Endodermal cell (in vitro differentiated cells): ENCODE measurements at regions not wholly inside any gene's neighbourhood (a gene's known extent, or its start where the extent isn't known, plus 50 kb on each side); places are given as distances from the start of the nearest gene placed in this dataset.

Experiments
- DNase-seq: peaks from one replicate; pipeline ENCODE4 v3.0.0-alpha.2; 2017
- H3K27ac ChIP-seq: 2 replicates; pipeline ENCODE4 v1.5.1; 2013; ENCODE audit warnings: mild to moderate bottlenecking, low read depth, low read length, moderate library complexity
- H3K27me3 ChIP-seq: 2 replicates; pipeline ENCODE4 v1.6.1; 2013; ENCODE audit warnings: mild to moderate bottlenecking, low read length, moderate library complexity; ENCODE audit not compliant: insufficient read depth, control insufficient read depth, poor library complexity, severe bottlenecking
- H3K36me3 ChIP-seq: 2 replicates; pipeline ENCODE4 v1.7.0; 2013; ENCODE audit warnings: mild to moderate bottlenecking, low read length, moderate library complexity; ENCODE audit not compliant: control insufficient read depth, insufficient read depth
- H3K4me1 ChIP-seq: one replicate; pipeline ENCODE4 v1.7.0; 2013; ENCODE audit warnings: low read length; ENCODE audit not compliant: control insufficient read depth, insufficient read depth
- H3K4me3 ChIP-seq: 2 replicates; pipeline ENCODE4 v1.5.1; 2013; ENCODE audit warnings: mild to moderate bottlenecking, low read length, moderate library complexity
- H3K9ac ChIP-seq: 2 replicates; pipeline ENCODE4 v1.6.1; 2013; ENCODE audit warnings: mild to moderate bottlenecking, low read length, moderate library complexity; ENCODE audit not compliant: poor library complexity, severe bottlenecking; ENCODE audit errors: extremely low read depth
- H3K9me3 ChIP-seq: 2 replicates; pipeline ENCODE4 v1.6.1; 2013; ENCODE audit warnings: mild to moderate bottlenecking, low read length, moderate library complexity; ENCODE audit not compliant: control insufficient read depth
- H3K27ac Mint-ChIP-seq: 2 replicates; pipeline ENCODE4 v1.8.0; 2020; ENCODE audit warnings: mixed read lengths
- H3K27me3 Mint-ChIP-seq: 2 replicates; pipeline ENCODE4 v1.8.0; 2021; ENCODE audit warnings: mild to moderate bottlenecking, mixed read lengths; ENCODE audit not compliant: insufficient read depth
- H3K36me3 Mint-ChIP-seq: 2 replicates; pipeline ENCODE4 v1.8.0; 2020; ENCODE audit warnings: low read depth, mixed read lengths
- H3K4me1 Mint-ChIP-seq: 2 replicates; pipeline ENCODE4 v1.8.0; 2020; ENCODE audit warnings: mixed read lengths
- H3K4me3 Mint-ChIP-seq: 2 replicates; pipeline ENCODE4 v1.8.0; 2020; ENCODE audit warnings: mild to moderate bottlenecking, moderate library complexity, mixed read lengths
- H3K9me3 Mint-ChIP-seq: 2 replicates; pipeline ENCODE4 v1.8.0; 2020; ENCODE audit warnings: mild to moderate bottlenecking, mixed read lengths
- CTCF ChIP-seq: fragments of 200-600 bp; sonication (generic); conservative IDR thresholded peaks from 2 replicates; pipeline ENCODE4 v1.5.0; 2021; ENCODE audit warnings: antibody characterized with exemption, mild to moderate bottlenecking
- WGBS, 2 experiments: methylation state at CpG; one replicate each; pipeline versions ENCODE4 v1.1.5 to v1.1.7; 2013; ENCODE audit warnings: missing lambda C conversion rate in 2 of 2, mixed read lengths in 1 of 2; ENCODE audit not compliant: insufficient coverage in 1 of 2, insufficient read length in 1 of 2; 5-methylcytosine and 5-hydroxymethylcytosine counted together

- Histone ChIP-seq H3K27me3 (no peaks in the 10 kb centered on the region), H3K9me3 (no peaks in the 10 kb centered on the region), H3K27ac (no peak overlapping the region), H3K4me1 (peaks cover 4% of the 10 kb centered on the region), H3K4me3 (no peak overlapping the region), H3K9ac (no peak overlapping the region), H3K36me3 (no peaks in the 10 kb centered on the region)
- Mint-ChIP-seq H3K4me1 (peaks cover 23% of the 10 kb centered on the region), H3K9me3 (no peaks in the 10 kb centered on the region), H3K4me3 (no peak overlapping the region), H3K36me3 (no peaks in the 10 kb centered on the region), H3K27me3 (peaks cover 44% of the 10 kb centered on the region), H3K27ac (no peak overlapping the region)
- no peak for TF ChIP-seq CTCF
- no peak for DNase-seq
- 91 to 93% methylated on average over 4 of the region's 4 CpGs for WGBS, 2 experiments
Measured at GRCh38 chr2:176562359-176563078, 293.3 kb downstream of the MTX2 start.

GRCh38 chr2:176565641-176566323 lies 296.5 kb downstream of the MTX2 start:
- Mint-ChIP-seq H3K27me3 (peaks cover 38% of the 10 kb centered on the region), H3K9me3 (no peaks in the 10 kb centered on the region)
- WGBS, 2 experiments: 86 to 95% methylated on average over 9 to 18 of the region's 18 CpGs

GRCh38 chr2:176566496-176566895 lies 297.3 kb downstream of the MTX2 start:
- H3K27ac Mint-ChIP-seq: no peak overlapping the region
- no peak overlapping the region for H3K4me3 ChIP-seq
- no peaks in the 10 kb centered on the region for H3K9me3 ChIP-seq
- no peaks in the 10 kb centered on the region for H3K4me1 ChIP-seq
- no peaks in the 10 kb centered on the region for H3K36me3 Mint-ChIP-seq
- H3K27ac ChIP-seq: no peak overlapping the region
- WGBS, 2 experiments: 95% methylated on average over 1 of the region's 1 CpG; no CpG with 5 or more reads in 1 of the 2 experiments
- TF ChIP-seq CTCF: no peak
- DNase-seq: no peak
- no peak overlapping the region for H3K4me3 Mint-ChIP-seq
- H3K9ac ChIP-seq: no peak overlapping the region
- H3K4me1 Mint-ChIP-seq: no peaks in the 10 kb centered on the region
- peaks cover 11% of the 10 kb centered on the region for H3K27me3 ChIP-seq
- no peaks in the 10 kb centered on the region for H3K9me3 Mint-ChIP-seq
- H3K36me3 ChIP-seq: no peaks in the 10 kb centered on the region
- H3K27me3 Mint-ChIP-seq: peaks cover 35% of the 10 kb centered on the region

More at GRCh38 chr2:176565641-176566323, 296.5 kb downstream of the MTX2 start:
- no peak overlapping the region for H3K27ac Mint-ChIP-seq
- H3K27ac ChIP-seq: no peak overlapping the region
- no peaks in the 10 kb centered on the region for H3K36me3 Mint-ChIP-seq
- H3K4me1 ChIP-seq: peaks cover 4% of the 10 kb centered on the region
- H3K4me3 ChIP-seq: no peak overlapping the region
- no peak overlapping the region for H3K9ac ChIP-seq
- H3K9me3 ChIP-seq: no peaks in the 10 kb centered on the region
- no peak for TF ChIP-seq CTCF
- H3K36me3 ChIP-seq: no peaks in the 10 kb centered on the region
- no peak overlapping the region for H3K4me3 Mint-ChIP-seq
- peaks cover 3% of the 10 kb centered on the region for H3K4me1 Mint-ChIP-seq
- DNase-seq: no peak
- peaks cover 5% of the 10 kb centered on the region for H3K27me3 ChIP-seq
